NCI-H1436 (cell line): ENCODE measurements at regions not wholly inside any gene's neighbourhood (a gene's known extent, or its start where the extent isn't known, plus 50 kb on each side); places are given as distances from the start of the nearest gene placed in this dataset.
"Not testable (repeated sequence)": the region's sequence is repeated elsewhere in the genome, so short reads cannot be mapped to it uniquely, and the experiment has no call there.

Experiments used
- DNase-seq: peaks from one replicate; lab custom pipeline; 2025; lab: John Stamatoyannopoulos, UW

DNA sequence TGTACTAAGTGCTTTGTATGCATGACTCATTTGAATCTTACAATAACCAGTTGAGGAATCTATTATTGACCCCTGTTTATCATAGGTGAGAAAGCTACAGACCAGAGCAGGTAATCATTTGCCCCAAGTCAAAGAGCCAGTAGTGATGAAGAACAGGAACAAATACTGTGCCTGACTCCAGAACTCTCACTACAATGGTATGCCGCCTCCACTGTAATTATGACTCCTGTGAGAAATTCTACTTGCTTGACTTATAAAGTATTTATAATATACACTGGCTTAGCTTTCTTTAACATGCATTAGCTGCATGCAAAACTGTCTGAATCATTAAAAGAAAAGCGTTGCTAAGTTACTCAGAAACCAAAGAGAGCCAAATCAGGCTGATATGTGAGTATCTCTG is 92.6 kb downstream of the ZNF281 start:
- no peak for DNase-seq

DNA sequence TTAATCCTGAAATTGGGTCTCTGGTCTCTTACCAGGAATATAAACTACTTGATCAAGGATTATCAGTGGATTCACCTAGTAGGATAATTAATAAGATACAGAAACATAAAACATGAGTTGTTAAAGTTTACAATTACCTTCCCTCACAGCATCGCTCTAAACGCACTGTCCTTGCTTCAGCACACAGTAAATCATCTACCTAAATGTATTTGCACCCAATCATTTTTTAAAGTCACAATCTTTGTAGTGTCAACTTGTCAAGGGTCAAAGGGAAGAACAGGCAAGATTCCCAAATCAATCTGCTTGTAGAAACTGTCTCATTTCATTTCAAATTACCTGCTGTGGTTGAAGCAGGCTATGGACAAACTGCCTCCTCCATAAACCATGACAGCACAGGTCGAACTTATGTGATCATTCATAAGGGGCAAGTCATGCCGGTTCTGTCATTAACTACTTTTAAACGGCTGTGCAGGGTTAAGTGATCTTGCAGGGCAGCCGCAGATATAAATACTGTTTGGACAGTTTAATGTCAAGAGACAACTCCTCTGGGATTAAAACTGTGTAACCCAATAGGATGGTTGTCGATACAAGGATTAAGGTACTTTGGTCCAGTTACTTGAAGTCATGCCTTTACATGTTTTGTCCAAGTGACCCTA is 93.6 kb downstream of the ZNF281 start:
- DNase-seq, result no peak

DNA sequence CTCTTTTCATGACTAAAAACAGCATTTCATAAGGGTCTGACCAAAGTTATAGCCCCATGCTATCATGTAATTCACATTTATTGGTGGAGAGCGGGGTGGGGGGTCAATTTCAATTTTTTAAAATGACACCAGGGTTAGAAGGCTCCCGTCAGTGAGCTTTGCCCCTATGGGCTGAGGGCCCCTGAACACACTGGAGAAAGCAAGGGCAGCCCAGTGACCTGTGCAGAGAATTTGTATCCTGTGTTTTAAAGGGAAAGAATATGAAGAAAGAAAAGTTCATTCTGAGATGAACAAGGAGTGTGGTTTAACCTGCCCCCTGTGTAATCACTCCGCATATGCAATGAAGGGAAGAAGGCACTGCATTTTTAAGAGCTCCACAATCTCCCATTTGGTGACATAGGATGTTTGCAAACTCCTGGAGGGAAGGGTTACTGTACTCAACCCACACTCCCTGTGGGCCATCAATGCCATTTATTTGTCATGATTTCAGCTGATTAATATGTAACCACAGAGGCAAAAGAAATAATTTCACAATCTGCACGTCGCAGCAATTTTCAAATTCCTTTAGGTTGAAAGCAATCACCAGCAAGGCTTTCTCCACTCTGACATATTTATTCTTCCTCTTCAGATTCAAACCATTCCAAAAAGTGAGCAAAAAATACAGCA is 95.6 kb downstream of the ZNF281 start:
- DNase-seq, result no peak

DNA sequence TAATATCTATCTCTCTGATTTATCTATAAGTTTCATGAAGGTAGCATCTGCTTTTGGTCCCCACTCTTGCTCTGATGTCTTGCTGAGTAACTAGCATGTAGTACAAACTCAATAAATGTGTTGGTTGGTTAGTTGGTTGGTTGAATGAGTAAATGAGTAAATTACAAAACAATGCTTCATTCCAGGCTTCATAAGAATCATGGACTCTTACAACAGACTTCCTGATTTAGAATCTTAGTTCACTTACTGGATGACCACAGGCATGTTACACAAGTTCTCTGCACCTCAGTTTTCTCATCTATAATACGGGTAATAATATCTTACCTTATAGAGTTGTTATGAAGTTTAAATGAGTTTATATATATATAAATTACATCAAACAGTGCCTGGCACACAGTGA is 98.6 kb downstream of the ZNF281 start:
- DNase-seq, result no peak

DNA sequence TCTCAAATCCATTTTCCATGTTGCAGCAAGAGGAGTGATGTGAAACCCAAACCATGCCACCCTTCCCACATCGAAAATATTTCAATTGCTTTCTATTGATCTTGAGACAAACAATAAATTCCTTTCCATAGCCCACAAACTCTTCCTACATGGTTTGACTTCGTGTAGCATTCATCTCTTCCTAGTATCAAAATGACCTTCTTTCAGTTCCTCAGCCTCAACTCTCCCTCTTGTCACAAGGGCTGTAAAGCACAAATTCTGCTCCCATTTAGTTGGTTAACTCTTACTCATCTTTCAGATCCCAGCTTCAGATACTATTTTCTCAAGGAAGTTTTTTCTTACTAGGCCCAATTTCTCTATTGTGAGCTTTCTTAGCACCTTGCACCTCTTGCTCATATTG is 99.0 kb downstream of the ZNF281 start:
- DNase-seq, result no peak

DNA sequence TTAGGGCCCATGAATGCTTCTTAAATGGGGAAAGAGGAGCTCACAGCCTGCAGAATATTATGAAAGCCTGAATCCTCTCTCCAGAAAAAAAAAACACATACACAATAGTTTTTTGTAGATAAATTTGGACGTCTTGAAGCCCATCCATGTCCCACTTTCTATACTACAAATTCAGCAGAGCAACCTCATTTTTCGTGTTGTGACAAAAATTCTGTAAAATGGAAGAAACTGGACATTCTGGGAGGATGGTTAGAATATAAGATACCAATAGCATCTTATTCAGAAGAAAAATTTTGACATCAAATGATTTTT is 102.1 kb downstream of the ZNF281 start:
- DNase-seq, result no peak

DNA sequence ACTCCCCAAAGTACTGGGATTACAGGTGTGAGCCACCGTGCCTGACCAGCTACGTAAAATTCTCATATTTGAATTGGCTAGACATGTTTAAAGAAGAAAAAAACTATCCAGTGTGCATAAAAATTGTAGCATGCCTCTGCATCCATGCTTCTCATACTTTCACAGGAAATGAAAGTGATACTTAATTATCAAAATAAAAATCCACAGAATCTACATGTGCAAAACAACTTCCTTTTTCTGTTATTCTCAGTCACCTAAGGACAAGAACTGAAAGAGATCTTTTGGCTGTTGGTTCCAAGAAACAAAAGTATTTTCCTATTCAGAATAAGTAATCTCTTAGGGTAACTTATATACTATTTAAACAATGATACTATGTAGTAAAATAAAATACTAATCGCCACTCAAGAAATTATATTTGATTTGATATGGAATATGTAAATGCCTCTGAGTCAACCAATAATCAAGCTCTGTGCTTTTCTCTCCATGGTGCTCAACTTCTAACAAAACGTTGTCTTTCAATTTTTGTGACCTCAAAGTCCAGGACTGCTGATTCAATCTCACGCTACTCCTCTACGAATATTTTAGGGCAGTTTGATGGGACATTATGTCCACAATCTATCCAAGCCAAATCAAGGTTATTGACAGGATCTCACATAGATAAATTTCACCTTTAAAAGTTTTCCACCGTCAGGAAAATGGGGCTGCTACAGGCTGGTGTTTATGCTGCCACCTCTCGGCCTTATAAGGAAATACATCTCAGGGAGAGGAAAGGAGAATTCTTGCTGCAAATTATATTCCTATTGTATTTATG is 102.7 kb downstream of the ZNF281 start:
- peak; percentile 44 for DNase-seq

DNA sequence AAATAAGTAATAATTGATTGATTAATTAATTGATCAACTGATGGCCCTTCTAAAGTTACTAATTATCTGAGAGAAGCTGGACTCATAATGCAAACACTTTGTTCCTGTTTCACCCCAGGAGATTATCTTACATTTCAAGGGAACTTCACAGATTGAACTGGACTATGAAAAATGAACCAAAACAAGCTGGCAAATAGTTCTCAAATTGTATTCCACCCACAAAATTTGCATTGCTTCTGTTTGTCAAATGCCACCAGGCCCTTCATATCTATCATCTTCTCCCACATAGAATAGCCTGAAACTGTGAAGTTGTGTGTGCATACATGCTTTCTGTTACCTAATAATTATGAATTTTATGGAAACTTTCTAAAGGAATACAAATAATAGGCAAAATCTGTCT is 104.0 kb downstream of the ZNF281 start:
- no peak for DNase-seq

DNA sequence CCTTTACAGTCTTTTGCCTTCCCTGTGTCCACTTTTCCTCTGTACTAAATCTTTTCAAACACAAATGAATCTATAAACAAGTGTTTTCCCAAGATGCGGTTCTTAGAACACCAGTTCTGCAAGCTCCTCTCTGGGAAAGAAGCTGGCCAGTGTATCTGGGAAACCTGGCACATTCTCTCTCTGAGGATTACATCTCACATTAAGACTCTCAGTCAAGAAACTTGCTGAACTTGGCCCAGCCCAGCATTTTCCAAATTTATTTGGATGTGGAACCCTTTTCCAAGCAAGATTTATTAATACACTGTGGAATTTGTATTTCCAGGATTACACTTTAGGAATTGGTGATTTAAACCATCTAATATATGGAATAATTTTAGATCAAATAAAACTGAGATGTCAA is 105.7 kb downstream of the ZNF281 start:
- no peak for DNase-seq

DNA sequence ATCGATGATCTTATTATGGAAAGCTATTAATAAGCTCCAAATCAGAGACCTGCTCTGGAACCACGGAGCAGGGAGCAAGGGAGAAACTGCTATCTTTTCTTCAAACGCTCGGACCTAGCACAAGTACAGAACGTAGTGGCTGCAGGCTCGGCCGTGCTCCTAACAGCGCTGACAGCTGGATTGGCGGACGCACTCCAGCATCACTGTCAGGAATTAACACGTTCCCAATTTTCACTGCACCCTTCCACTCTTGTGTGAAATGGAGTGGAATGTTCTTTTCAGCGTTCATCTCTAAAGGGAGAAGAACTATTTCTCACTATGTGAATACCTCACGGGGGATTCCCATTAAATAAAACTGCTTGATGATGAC is 106.9 kb downstream of the ZNF281 start:
- DNase-seq, result no peak

DNA sequence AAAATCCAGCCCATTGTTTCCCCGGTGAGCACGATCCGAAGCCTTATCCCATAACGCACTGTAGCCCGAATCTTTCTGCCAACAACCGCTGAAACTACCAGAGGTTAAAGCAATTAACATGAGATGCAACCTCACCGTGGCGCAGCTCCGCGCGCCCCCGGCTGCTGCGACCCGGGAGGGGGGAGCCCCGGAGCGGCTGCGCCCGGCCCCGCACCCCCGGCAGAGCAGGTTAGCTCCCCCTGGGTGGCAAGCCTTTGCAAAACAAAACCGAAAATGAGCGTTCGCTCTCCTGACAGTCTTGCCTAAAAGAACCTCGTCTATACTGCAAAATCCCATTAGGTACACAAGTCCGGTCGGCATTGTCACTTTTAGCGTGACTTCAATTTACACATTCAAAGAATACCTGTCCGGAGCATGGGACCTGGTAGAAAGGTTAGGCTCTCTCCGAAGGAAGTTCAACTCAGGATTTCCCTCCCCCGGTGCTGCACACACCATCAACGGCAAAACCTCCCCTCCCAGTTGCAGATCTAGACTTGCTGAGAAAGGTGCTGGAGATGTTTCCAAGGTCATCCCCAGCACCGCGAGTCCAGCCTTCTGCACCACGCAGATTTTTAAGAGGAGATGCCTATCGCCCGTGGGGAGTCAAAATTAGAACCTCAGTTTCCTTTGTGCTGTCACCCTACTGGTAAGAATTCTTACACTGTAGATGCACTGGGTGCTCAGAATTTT is 107.5 kb downstream of the ZNF281 start:
- DNase-seq, result peak; percentile 26

DNA sequence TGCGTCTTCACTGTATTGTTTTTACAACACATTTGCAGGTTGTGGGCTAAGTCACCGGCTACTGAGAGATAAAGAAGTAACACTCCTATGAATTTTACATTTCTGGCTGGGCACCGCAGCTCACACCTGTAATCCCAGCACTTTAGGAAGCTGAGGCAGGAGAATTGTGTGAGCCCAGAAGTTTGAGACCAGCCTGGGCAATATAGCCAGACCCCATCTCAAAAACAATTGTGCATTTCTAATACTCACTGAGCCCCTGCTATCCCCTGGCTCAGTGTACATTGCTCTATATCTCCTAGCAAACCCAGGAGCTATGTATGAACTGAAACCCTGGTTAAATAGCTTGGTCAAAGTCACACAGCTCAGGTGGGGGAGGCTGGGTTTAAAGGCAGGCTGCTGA is 108.7 kb downstream of the ZNF281 start:
- DNase-seq, result no peak

DNA sequence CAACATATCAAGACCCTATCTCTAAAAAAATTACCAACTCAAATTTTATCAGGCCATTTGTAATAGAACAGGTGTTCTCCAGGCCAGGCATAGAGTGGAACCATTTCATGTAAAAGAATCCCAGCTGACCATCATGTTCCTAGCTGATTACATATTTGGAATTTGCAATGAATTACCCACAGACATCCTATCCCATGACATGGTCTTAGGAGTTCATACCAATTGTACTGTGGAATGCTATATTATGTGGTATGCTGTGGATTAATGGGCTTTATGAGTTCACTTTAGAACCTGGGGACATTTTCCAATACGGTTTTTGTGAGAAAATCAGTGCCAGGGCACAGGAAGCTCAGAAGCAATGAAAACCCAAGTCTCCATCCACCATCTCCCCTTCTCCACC is 110.3 kb downstream of the ZNF281 start:
- no peak for DNase-seq

DNA sequence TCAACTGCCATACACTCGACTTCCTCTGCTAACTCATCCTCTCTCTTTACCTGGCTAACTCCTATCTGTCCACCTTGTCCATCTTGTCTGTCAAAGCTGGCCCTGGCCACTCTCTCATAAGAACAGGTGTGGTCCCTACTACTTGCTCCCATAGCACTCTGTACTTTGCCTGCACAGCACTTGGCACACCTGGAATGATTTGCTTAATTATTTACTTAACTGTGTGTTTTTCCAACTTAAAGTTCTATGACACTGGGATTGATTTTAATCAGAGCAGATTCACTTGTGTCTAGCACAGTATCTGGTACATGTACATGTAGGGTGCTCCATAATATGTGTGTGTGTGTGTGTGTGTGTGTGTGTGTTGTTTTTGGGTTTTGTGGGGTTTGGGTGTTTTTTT is 111.6 kb downstream of the ZNF281 start:
- DNase-seq, result no peak

DNA sequence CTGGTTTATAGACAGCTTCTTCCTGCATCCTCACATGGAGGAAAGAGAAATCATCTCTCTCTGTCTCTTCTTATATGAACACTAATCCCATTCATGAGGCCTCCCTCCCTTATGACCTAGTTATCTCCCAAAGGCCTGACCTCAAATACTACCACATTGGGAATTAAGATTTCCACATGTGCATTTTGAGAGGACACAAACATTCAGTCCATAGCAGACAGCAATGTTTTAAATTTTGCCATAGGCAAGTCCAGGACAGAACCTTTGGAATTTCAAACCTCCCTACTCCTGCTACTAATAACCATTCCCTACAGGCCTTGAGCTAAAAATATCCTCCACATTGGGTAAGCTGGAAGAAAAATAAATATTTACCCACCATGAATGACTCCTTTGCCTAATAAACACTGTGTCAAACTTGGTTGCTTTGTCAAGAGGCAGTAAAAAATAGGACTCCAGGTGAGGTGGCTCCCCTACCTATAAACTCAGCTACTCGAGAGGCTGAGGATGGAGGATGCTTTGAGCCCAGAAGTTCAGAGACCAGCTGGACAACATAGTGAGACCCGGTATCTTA is 113.7 kb downstream of the ZNF281 start:
- DNase-seq, result no peak

DNA sequence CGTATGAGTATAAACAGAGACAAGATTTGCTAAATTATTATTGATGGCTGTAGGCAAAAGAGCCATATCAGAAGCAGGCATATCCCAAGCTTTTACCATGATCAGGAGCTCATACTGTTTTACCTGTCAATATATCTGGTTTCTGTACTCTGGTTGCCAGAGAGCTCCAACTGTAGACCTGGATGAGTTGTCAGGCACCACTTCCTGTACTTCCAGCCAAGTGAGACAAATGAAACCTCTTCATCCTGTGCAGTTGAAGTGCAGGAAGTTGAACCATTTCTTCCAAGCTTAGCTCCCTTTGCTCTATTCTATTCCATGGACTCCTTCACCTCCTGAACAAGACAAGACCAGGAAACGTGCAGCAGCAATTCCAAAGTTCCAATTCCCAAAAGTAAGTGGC is 115.6 kb downstream of the ZNF281 start:
- no peak for DNase-seq

DNA sequence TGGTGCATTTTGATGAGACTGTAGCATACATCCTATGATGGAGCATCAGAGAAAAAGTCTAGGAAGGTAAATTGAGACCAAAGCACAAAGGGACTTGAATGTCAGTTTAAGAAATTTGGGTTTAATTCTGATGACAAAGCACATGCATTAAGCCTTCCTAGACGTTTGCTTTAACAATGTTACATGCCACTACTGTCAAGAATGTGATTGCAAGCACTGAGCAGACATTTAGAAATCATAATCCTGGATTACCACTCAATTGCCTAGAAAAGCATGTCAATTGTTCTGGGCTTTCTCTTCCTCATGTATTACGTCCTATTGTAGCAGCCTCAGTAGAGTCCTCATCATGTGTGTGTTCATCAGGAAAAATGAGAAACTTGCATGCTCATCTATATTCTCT is 117.1 kb downstream of the ZNF281 start:
- DNase-seq, result no peak

DNA sequence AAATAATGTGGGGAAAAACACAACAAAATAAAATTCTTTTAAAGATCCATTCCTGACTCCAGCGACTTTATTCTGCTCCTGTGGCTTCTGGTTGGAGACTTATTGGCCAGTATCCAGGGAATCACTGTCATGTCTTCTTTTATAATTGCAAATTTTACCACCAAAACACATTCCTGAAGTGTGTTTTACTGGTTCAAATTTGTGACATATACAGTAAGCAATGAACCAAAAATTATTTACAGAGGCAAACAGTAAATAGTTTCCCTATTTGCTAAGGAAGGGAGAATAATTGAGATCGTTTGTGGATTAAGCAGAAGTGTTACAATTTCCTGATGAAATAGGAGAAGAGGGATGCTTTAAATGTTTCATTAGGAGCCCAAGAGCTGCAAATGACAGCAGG is 118.7 kb downstream of the ZNF281 start:
- DNase-seq, result no peak

DNA sequence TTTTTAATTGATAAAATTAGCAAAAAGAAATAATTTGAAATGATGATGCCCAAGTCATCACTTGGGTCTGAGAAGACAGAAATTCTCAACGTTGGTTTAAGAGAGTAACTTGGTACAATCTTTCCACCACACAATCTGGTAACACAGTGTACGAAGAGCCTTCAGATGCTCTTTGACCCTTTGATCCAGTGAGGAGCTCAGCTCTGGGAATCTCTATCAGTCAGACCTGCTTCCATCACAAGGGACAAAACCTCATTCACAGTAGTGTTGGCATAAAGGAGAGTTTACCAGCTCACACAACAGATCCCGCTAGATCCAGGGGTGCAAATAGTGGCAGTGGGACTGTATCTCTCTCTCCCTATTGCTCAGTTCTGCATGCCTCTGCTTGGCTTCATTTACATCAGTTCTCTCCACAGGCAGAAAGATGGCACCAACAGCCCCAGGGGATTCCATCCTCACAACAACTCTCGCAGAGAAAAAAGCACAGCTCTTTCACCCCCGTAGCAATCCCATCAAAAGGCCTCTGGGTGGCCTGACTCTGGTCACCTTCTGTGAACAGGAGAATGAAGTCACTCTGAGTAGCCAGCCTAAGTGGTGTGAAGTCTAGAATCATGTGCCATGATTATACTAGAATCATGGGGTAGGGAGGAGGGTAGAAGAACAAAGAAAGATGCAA is 119.7 kb downstream of the ZNF281 start:
- DNase-seq, result no peak

DNA sequence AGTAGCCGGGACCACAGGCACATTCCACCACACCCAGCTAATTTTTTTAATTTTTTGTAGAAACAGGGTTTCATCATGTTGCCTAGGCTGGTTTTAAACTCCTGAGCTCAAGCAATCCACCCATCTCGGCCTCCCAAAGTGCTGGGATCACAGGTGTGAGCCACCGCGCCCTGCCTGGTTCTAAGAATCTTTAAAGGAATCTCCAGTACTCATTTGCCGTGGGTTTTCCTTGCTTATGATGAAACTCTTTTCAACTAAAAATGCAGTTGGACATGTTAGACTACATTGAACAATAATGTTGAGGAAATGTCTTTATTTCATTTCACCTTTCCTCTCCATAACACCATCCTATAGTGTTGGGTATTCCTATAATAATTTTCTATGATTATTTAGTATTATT is 121.6 kb downstream of the ZNF281 start:
- DNase-seq, result no peak

DNA sequence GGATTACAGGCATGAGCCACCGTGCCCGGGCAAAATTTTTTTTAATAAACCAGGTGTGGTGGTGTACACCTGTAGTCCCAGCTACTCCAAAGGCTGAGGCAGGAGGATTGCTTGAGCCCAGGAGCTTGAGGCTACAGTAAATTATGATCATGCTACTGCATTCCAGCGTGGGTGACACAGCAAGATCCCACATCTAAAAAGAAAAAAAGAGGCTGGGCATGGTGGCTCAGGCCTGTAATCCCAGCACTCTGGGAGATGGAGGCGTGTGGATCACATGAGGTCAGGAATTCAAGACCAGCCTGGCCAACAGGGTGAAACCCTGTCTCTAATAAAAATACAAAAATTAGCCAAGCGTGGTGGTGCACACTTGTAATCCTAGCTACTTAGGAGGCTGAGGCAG is 125.6 kb downstream of the ZNF281 start:
- not testable (repeated sequence) for DNase-seq
